Stimulated activated CD4-positive, alpha-beta T cell treated with anti-CD3 and anti-CD28 coated beads, Interleukin-15, amount 100 ng/mL, for 1 hour (primary cell): ENCODE measurements at regions not wholly inside any gene's neighbourhood (a gene's known extent, or its start where the extent isn't known, plus 50 kb on each side); places are given as distances from the start of the nearest gene placed in this dataset.

Source experiments
- DNase-seq, 2 donors: peaks; one replicate each; pipeline ENCODE4 v3.0.0-alpha.2; 2020; ENCODE audit warnings: low read depth in 1 of 2, low spot score in 1 of 2

- DNase-seq, result no peak
Measured at GRCh38 chr6:9620687-9621086, 794.2 kb downstream of the TFAP2A start.

- DNase-seq, result no peak
Measured at GRCh38 chr6:9620263-9620662, 794.6 kb downstream of the TFAP2A start.

GRCh38 chr6:9614778-9615177 lies 800.1 kb downstream of the TFAP2A start:
- no peak for DNase-seq

- no peak for DNase-seq
Measured at GRCh38 chr6:9612489-9612888, 802.4 kb downstream of the TFAP2A start.

- no peak for DNase-seq
Measured at GRCh38 chr6:9610620-9611415, 804.1 kb downstream of the TFAP2A start.

GRCh38 chr6:9606435-9607134 lies 808.3 kb downstream of the TFAP2A start:
- no peak for DNase-seq

GRCh38 chr6:9594746-9595145 lies 820.1 kb downstream of the TFAP2A start:
- no peak for DNase-seq

GRCh38 chr6:9593554-9593953 lies 821.3 kb downstream of the TFAP2A start:
- DNase-seq, result no peak

GRCh38 chr6:9583753-9584352 lies 831.0 kb downstream of the TFAP2A start:
- DNase-seq, result no peak

- no peak for DNase-seq
Measured at GRCh38 chr6:9581155-9581554, 833.7 kb downstream of the TFAP2A start.

GRCh38 chr6:9576521-9576920 lies 838.4 kb downstream of the TFAP2A start:
- no peak for DNase-seq

GRCh38 chr6:9566096-9566495 lies 848.8 kb downstream of the TFAP2A start:
- no peak for DNase-seq

GRCh38 chr6:9564021-9564420 lies 850.9 kb downstream of the TFAP2A start:
- DNase-seq, result no peak

- no peak for DNase-seq
Measured at GRCh38 chr6:9563568-9563967, 851.3 kb downstream of the TFAP2A start.

GRCh38 chr6:9554806-9555205 lies 860.1 kb downstream of the TFAP2A start:
- DNase-seq, result no peak

- DNase-seq, result no peak
Measured at GRCh38 chr6:9554323-9554722, 860.6 kb downstream of the TFAP2A start.

GRCh38 chr6:9553002-9553401 lies 861.9 kb downstream of the TFAP2A start:
- DNase-seq, result no peak

GRCh38 chr6:9543649-9544048 lies 871.2 kb downstream of the TFAP2A start:
- no peak for DNase-seq

- DNase-seq, result no peak
Measured at GRCh38 chr6:9540534-9541126, 874.2 kb downstream of the TFAP2A start.

GRCh38 chr6:9540126-9540525 lies 874.7 kb downstream of the TFAP2A start:
- no peak for DNase-seq

GRCh38 chr6:9539231-9539755 lies 875.6 kb downstream of the TFAP2A start:
- no peak for DNase-seq

GRCh38 chr6:9537381-9537780 lies 877.5 kb downstream of the TFAP2A start:
- no peak for DNase-seq
